K562 (cell line): ENCODE measurements at regions not wholly inside any gene's neighbourhood (a gene's known extent, or its start where the extent isn't known, plus 50 kb on each side); places are given as distances from the start of the nearest gene placed in this dataset.

ENCODE experiments used
- ATAC-seq: fragments of 200-7000 bp; cut with Tn5 transposase; 3 replicates; pipeline ENCODE4 v1.9.1; 2020; ENCODE audit warnings: moderate library complexity
- BruUV-seq: library from RNA; stranded (reverse); fragments of 400-500 nt; replicated peaks from 2 replicates; lab custom pipeline; 2021; lab: Mats Ljungman, UMichigan
- CTCF ChIA-PET: fragments of 300-600 bp; formaldehyde crosslinking; extraction: SDS; loops from one replicate; lab custom pipeline; 2021; ENCODE audit warnings: low intra/inter-chr PET ratio; lab: Yijun Ruan, JAX
- POLR2A ChIA-PET: fragments of 300-600, 350-650 bp; sonication (Branson Sonifier 250); formaldehyde crosslinking; extraction: SDS; loops from one replicate; lab custom pipeline; 2021; ENCODE audit warnings: antibody characterized with exemption, inconsistent platforms; lab: Yijun Ruan, JAX
- DNase-seq, 4 experiments: peaks; one replicate each; pipeline versions ENCODE4 v3.0.0 to v3.0.0-alpha.2; 2011 to 2018; ENCODE audit warnings: low spot score in 3 of 4, mixed read lengths in 3 of 4; ENCODE audit errors: extremely low read depth in 1 of 4
- FAIRE-seq: peaks from 2 replicates; lab custom pipeline; 2011; peaks lifted over from hg19 to GRCh38; lab: Jason Lieb, UNC
- H2AFZ ChIP-seq: 2 replicates; pipeline ENCODE4 v1.6.0; 2011; ENCODE audit warnings: low read depth, low read length, control low read depth, inconsistent platforms
- H3K27ac ChIP-seq: fragments of 200-600 bp; 3 replicates; pipeline ENCODE4 v1.8.0; 2011; ENCODE audit warnings: low read depth, mild to moderate bottlenecking, control low read depth, inconsistent platforms, low read length, moderate library complexity, mixed read lengths; ENCODE audit errors: extremely low read depth
- H3K27me3 ChIP-seq, 2 experiments: fragments of 300-600 bp in 1 of 2; 2 replicates in 1 of 2; 3 replicates in 1 of 2; pipeline versions ENCODE4 v1.6.0 to v1.8.0; 2011; ENCODE audit warnings: inconsistent platforms in 2 of 2, low read length in 2 of 2, mild to moderate bottlenecking in 1 of 2, mixed read lengths in 1 of 2, moderate library complexity in 1 of 2; ENCODE audit not compliant: control insufficient read depth in 2 of 2, insufficient read depth in 2 of 2
- H3K36me3 ChIP-seq: fragments of 300-600 bp; 3 replicates; pipeline ENCODE4 v1.8.0; 2011; ENCODE audit warnings: mild to moderate bottlenecking, low read length, inconsistent platforms; ENCODE audit not compliant: control insufficient read depth, insufficient read depth
- H3K4me1 ChIP-seq, 2 experiments: fragments of 200-600 bp in 1 of 2; replicated peaks in 1 of 2; 2 replicates in 1 of 2; 3 replicates in 1 of 2; pipeline versions ENCODE4 v1.5.1 to v1.8.0; 2011; ENCODE audit warnings: inconsistent platforms in 2 of 2, low read length in 2 of 2, mild to moderate bottlenecking in 1 of 2, mixed read lengths in 1 of 2, moderate library complexity in 1 of 2; ENCODE audit not compliant: control insufficient read depth in 2 of 2, insufficient read depth in 2 of 2
- H3K4me2 ChIP-seq: 2 replicates; pipeline ENCODE4 v1.6.1; 2011; ENCODE audit warnings: low read length, control low read depth, inconsistent platforms, mixed read lengths; ENCODE audit not compliant: insufficient read depth
- H3K4me3 ChIP-seq: fragments of 200-600 bp; sonication (generic), shearing (Covaris generic); 2 replicates; pipeline ENCODE4 v1.5.1; 2016; ENCODE audit warnings: control low read depth, inconsistent platforms
- H3K79me2 ChIP-seq: fragments of 200-600 bp; 3 replicates; pipeline ENCODE4 v1.8.0; 2011; ENCODE audit warnings: low read length, inconsistent platforms; ENCODE audit not compliant: control insufficient read depth, insufficient read depth
- H3K9ac ChIP-seq, 2 experiments: 2 replicates each; pipeline versions ENCODE4 v1.6.0 to v1.6.1; 2011; ENCODE audit warnings: low read depth in 2 of 2, low read length in 2 of 2, control low read depth in 1 of 2, inconsistent platforms in 1 of 2, mild to moderate bottlenecking in 1 of 2, mixed read lengths in 1 of 2; ENCODE audit not compliant: insufficient read depth in 1 of 2
- H3K9me1 ChIP-seq: one replicate; pipeline ENCODE4 v1.6.0; 2011; ENCODE audit warnings: inconsistent platforms, mild to moderate bottlenecking, low read length, moderate library complexity; ENCODE audit not compliant: control insufficient read depth, insufficient read depth
- H3K9me3 ChIP-seq: replicated peaks from 2 replicates; pipeline ENCODE4 v1.5.1; 2011; ENCODE audit warnings: low read depth, low read length, inconsistent platforms; ENCODE audit not compliant: control insufficient read depth, insufficient read depth
- H4K20me1 ChIP-seq: replicated peaks from 2 replicates; pipeline ENCODE4 v1.6.1; 2011; ENCODE audit warnings: low read length, inconsistent platforms, mixed read lengths; ENCODE audit not compliant: control insufficient read depth, insufficient read depth
- HNRNPK ChIP-seq: fragments of 200-400 bp; formaldehyde crosslinking; IDR thresholded peaks from one replicate; pipeline ENCODE4 v1.6.1; 2018; ENCODE audit warnings: mild to moderate bottlenecking, low read depth, low read length; ENCODE audit not compliant: poor library complexity, severe bottlenecking
- NR1H2 ChIP-seq: sonication (generic); formaldehyde crosslinking; IDR thresholded peaks from 2 replicates; pipeline ENCODE4 v1.4.0; 2020; ENCODE audit warnings: mild to moderate bottlenecking, missing genetic modification reagents
- RFX5 ChIP-seq: IDR thresholded peaks from 2 replicates; pipeline ENCODE4 v1.6.1; 2011; ENCODE audit warnings: low read depth, mild to moderate bottlenecking, improper control_type of control experiment, low read length
- SIN3B ChIP-seq: fragments of 450-650 bp; IDR thresholded peaks from 2 replicates; pipeline ENCODE4 v1.6.1; 2017; ENCODE audit warnings: low read depth, mild to moderate bottlenecking, moderate library complexity
- WHSC1 ChIP-seq: IDR thresholded peaks from one replicate; pipeline ENCODE4 v1.6.1; 2012; ENCODE audit warnings: low read length, control low read depth, inconsistent platforms
- XRCC5 ChIP-seq: fragments of 200-400 bp; formaldehyde crosslinking; IDR thresholded peaks from 2 replicates; pipeline ENCODE4 v1.6.1; 2017; ENCODE audit warnings: low read depth, mild to moderate bottlenecking, low read length
- ZNF224 ChIP-seq: sonication (generic); formaldehyde crosslinking; IDR thresholded peaks from 2 replicates; pipeline ENCODE4 v1.8.0; 2022; ENCODE audit warnings: mild to moderate bottlenecking, missing genetic modification reagents
- ZNF764 ChIP-seq: fragments of 250-450 bp; sonication (Bioruptor Pico); IDR thresholded peaks from 2 replicates; pipeline ENCODE4 v1.4.0; 2020; ENCODE audit warnings: low read depth, mild to moderate bottlenecking, moderate library complexity
- WGBS: fragments of 100-300 bp; shearing (Covaris generic); methylation state at CpG from one replicate; pipeline ENCODE4 v1.1.6; 2016; ENCODE audit warnings: low coverage, mixed read lengths; ENCODE audit not compliant: insufficient coverage; ENCODE audit errors: missing lambda C conversion rate; 5-methylcytosine and 5-hydroxymethylcytosine counted together
- in situ Hi-C: fragments of 300-500 bp; cut with MboI; formaldehyde crosslinking; loops from 4 replicates; pipeline ENCODE4 v1.15.0; 2018; ENCODE audit warnings: inconsistent platforms, mixed read lengths
- intact Hi-C: fragments of 100-400 bp; cut with micrococcal nuclease; formaldehyde crosslinking; loops from 2 replicates; pipeline ENCODE4 v1.14.2; 2022
- TF ChIP-seq, protein P1 (sequence below): fragments of 450-650 bp; IDR thresholded peaks from one replicate; pipeline ENCODE4 v1.6.1; 2018; ENCODE audit warnings: mild to moderate bottlenecking, moderate library complexity; ENCODE audit not compliant: partially characterized antibody

GRCh38 chr10:58973235-58973595 lies 203.2 kb upstream of the PHYHIPL start:
- no peaks in the 10 kb centered on the region for H4K20me1 ChIP-seq
- no peaks in the 10 kb centered on the region for H3K9me1 ChIP-seq
- H3K27me3 ChIP-seq: no peaks in the 10 kb centered on the region
- WGBS: 0% methylated on average over 2 of the region's 2 CpGs
- H3K4me1 ChIP-seq: no peaks in the 10 kb centered on the region
- ChIA-PET POLR2A (no interaction called here), CTCF (no interaction called here)
- BruUV-seq: no TSS peak
- no peaks in the 10 kb centered on the region for H3K36me3 ChIP-seq
- intact Hi-C loops (no loop called here), in situ Hi-C loops (loop anchor here (25.0 kb wide), 1 partner anchor 839 kb away; no protein-coding TSS in a partner anchor)
- no peak for TF ChIP-seq HNRNPK
- TF ChIP-seq SIN3B: no peak
- TF ChIP-seq, protein P1, sequence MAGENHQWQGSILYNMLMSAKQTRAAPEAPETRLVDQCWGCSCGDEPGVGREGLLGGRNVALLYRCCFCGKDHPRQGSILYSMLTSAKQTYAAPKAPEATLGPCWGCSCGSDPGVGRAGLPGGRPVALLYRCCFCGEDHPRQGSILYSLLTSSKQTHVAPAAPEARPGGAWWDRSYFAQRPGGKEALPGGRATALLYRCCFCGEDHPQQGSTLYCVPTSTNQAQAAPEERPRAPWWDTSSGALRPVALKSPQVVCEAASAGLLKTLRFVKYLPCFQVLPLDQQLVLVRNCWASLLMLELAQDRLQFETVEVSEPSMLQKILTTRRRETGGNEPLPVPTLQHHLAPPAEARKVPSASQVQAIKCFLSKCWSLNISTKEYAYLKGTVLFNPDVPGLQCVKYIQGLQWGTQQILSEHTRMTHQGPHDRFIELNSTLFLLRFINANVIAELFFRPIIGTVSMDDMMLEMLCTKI: no peak
- no peak for TF ChIP-seq WHSC1
- TF ChIP-seq ZNF764 (CRISPR knock-in tag): no peak
- TF ChIP-seq ZNF224 (CRISPR knock-in tag): no peak
- TF ChIP-seq XRCC5: no peak
- TF ChIP-seq NR1H2 (CRISPR knock-in tag): no peak
- TF ChIP-seq RFX5: no peak
- ATAC-seq: no peak
- H3K9ac ChIP-seq: no peak overlapping the region
- no peak overlapping the region for H2AFZ ChIP-seq
- no peaks in the 10 kb centered on the region for H3K79me2 ChIP-seq
- H3K4me2 ChIP-seq: no peak overlapping the region
- H3K9me3 ChIP-seq: no peaks in the 10 kb centered on the region; the same call in 1 of the 2 replicates
- no peak overlapping the region for H3K27ac ChIP-seq
- FAIRE-seq: no peak
- H3K4me3 ChIP-seq: no peak overlapping the region
- DNase-seq: no peak
